Smooth muscle cell of the brain vasculature (primary cell): ENCODE measurements at regions not wholly inside any gene's neighbourhood (a gene's known extent, or its start where the extent isn't known, plus 50 kb on each side); places are given as distances from the start of the nearest gene placed in this dataset.
A peak's percentile ranks its signal among the peaks of the same experiment; 100 is the strongest.
"Not testable (repeated sequence)": the region's sequence is repeated elsewhere in the genome, so short reads cannot be mapped to it uniquely, and the experiment has no call there.

Experiments
- DNase-seq: peaks from one replicate; pipeline ENCODE4 v3.0.0-alpha.2; 2012; ENCODE audit warnings: low read depth, low spot score

GRCh38 chr5:68657055-68657961 lies 436.5 kb upstream of the SLC30A5 start:
- DNase-seq, result no peak

GRCh38 chr5:68658810-68659372 lies 434.9 kb upstream of the SLC30A5 start:
- DNase-seq, result no peak

- DNase-seq, result no peak
These were observed 433.9 kb upstream of the SLC30A5 start for GRCh38 chr5:68659881-68660280.

- no peak for DNase-seq
These were observed 432.6 kb upstream of the SLC30A5 start for GRCh38 chr5:68661237-68661636.

- DNase-seq, result no peak
These were observed 431.0 kb upstream of the SLC30A5 start for GRCh38 chr5:68662804-68663307.

GRCh38 chr5:68669864-68670575 lies 423.8 kb upstream of the SLC30A5 start:
- no peak for DNase-seq

- no peak for DNase-seq
These were observed 420.6 kb upstream of the SLC30A5 start for GRCh38 chr5:68673106-68673822.

GRCh38 chr5:68673823-68674180 lies 420.0 kb upstream of the SLC30A5 start:
- no peak for DNase-seq

GRCh38 chr5:68679041-68679440 lies 414.8 kb upstream of the SLC30A5 start:
- no peak for DNase-seq

- DNase-seq, result no peak
These were observed 413.4 kb upstream of the SLC30A5 start for GRCh38 chr5:68680366-68680765.

- DNase-seq, result no peak
These were observed 411.9 kb upstream of the SLC30A5 start for GRCh38 chr5:68681929-68682328.

GRCh38 chr5:68682400-68683160 lies 411.2 kb upstream of the SLC30A5 start:
- DNase-seq, result no peak

GRCh38 chr5:68683632-68684036 lies 410.2 kb upstream of the SLC30A5 start:
- DNase-seq, result peak; percentile 24

- no peak for DNase-seq
These were observed 408.0 kb upstream of the SLC30A5 start for GRCh38 chr5:68685863-68686262.

- no peak for DNase-seq
These were observed 405.3 kb upstream of the SLC30A5 start for GRCh38 chr5:68688547-68688946.

GRCh38 chr5:68689010-68689409 lies 404.8 kb upstream of the SLC30A5 start:
- no peak for DNase-seq

- DNase-seq, result not testable (repeated sequence)
These were observed 401.9 kb upstream of the SLC30A5 start for GRCh38 chr5:68691874-68692273.

- no peak for DNase-seq
These were observed 395.5 kb upstream of the SLC30A5 start for GRCh38 chr5:68698025-68698940.

- no peak for DNase-seq
These were observed 393.8 kb upstream of the SLC30A5 start for GRCh38 chr5:68699966-68700365.

GRCh38 chr5:68707575-68707974 lies 386.2 kb upstream of the SLC30A5 start:
- no peak for DNase-seq
